ENCODE measurements at regions not wholly inside any gene's neighbourhood (a gene's known extent, or its start where the extent isn't known, plus 50 kb on each side); places are given as distances from the start of the nearest gene placed in this dataset.

- DNase-seq (ENCODE audit: insufficient read length, low spot score) (no peak), FAIRE-seq (no peak)
- TF ChIP-seq POLR2AphosphoS5 (IDR thresholded peaks at IDR 0.05; ENCODE audit: low read depth, low read length) (no peak), SPI1 (IDR thresholded peaks at IDR 0.05; ENCODE audit: low read depth, low read length) (no peak), TAF1 (IDR thresholded peaks at IDR 0.05; ENCODE audit: low read depth, low read length) (no peak), POU2F2 (IDR thresholded peaks at IDR 0.05; ENCODE audit: low read depth, low read length) (no peak), PAX5 (IDR thresholded peaks at IDR 0.05; ENCODE audit: insufficient read depth, low read length, severe bottlenecking) (no peak), POLR2A (IDR thresholded peaks at IDR 0.05; ENCODE audit: low read depth, low read length) (no peak)
These were observed 513.7 kb upstream of the PLXNA2 start for GRCh38 chr1:208757846-208758245.

GRCh38 chr1:208759255-208759654 lies 515.1 kb upstream of the PLXNA2 start:
- DNase-seq (ENCODE audit: insufficient read length, low spot score): no peak

DNA sequence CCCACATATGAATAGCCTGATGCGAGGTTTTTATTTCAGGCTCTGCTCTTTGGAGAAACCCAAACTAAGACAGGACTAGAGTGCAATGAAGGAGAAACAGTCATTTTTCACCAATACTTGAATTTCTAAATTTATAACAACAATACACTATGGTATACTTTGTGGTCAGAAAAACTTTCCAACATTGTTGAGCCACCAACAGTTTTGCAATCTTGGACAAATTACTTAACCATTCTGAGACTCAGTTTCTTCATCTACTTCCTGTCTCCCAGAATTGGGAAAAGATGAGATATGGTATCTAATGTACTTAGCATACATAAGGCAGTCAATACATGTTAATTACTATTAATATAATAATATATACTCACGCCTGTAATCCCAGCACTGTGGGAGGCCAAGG lies 519.8 kb upstream of the PLXNA2 start:
- TF ChIP-seq POU2F2 (IDR thresholded peaks at IDR 0.05; ENCODE audit: low read depth, low read length): no peak
- TF ChIP-seq SPI1 (IDR thresholded peaks at IDR 0.05; ENCODE audit: low read depth, low read length): no peak
- no peak for TF ChIP-seq PAX5 (IDR thresholded peaks at IDR 0.05; ENCODE audit: insufficient read depth, low read length, severe bottlenecking)
- TF ChIP-seq POLR2AphosphoS5 (IDR thresholded peaks at IDR 0.05; ENCODE audit: low read depth, low read length): no peak
- TF ChIP-seq TAF1 (IDR thresholded peaks at IDR 0.05; ENCODE audit: low read depth, low read length): no peak
- TF ChIP-seq POLR2A (IDR thresholded peaks at IDR 0.05; ENCODE audit: low read depth, low read length): no peak
- FAIRE-seq (no peak), DNase-seq (ENCODE audit: insufficient read length, low spot score) (no peak)

More at GRCh38 chr1:208759255-208759654, 515.1 kb upstream of the PLXNA2 start:
- FAIRE-seq: no peak
- no peak for TF ChIP-seq POLR2AphosphoS5 (IDR thresholded peaks at IDR 0.05; ENCODE audit: low read depth, low read length)
- TF ChIP-seq PAX5 (IDR thresholded peaks at IDR 0.05; ENCODE audit: insufficient read depth, low read length, severe bottlenecking): no peak
- no peak for TF ChIP-seq TAF1 (IDR thresholded peaks at IDR 0.05; ENCODE audit: low read depth, low read length)

GRCh38 chr1:208766832-208767231 lies 522.6 kb upstream of the PLXNA2 start:
- DNase-seq (ENCODE audit: insufficient read length, low spot score) (no peak), FAIRE-seq (no peak)
- TF ChIP-seq POLR2AphosphoS5 (IDR thresholded peaks at IDR 0.05; ENCODE audit: low read depth, low read length): no peak
- TF ChIP-seq POU2F2 (IDR thresholded peaks at IDR 0.05; ENCODE audit: low read depth, low read length): no peak
- no peak for TF ChIP-seq PAX5 (IDR thresholded peaks at IDR 0.05; ENCODE audit: insufficient read depth, low read length, severe bottlenecking)
- TF ChIP-seq SPI1 (IDR thresholded peaks at IDR 0.05; ENCODE audit: low read depth, low read length): no peak
- TF ChIP-seq TAF1 (IDR thresholded peaks at IDR 0.05; ENCODE audit: low read depth, low read length): no peak
- TF ChIP-seq POLR2A (IDR thresholded peaks at IDR 0.05; ENCODE audit: low read depth, low read length): no peak

GRCh38 chr1:208767816-208768215 lies 523.6 kb upstream of the PLXNA2 start:
- FAIRE-seq: no peak
- TF ChIP-seq POU2F2 (IDR thresholded peaks at IDR 0.05; ENCODE audit: low read depth, low read length) (no peak), SPI1 (IDR thresholded peaks at IDR 0.05; ENCODE audit: low read depth, low read length) (no peak), POLR2AphosphoS5 (IDR thresholded peaks at IDR 0.05; ENCODE audit: low read depth, low read length) (no peak)
- no peak for DNase-seq (ENCODE audit: insufficient read length, low spot score)

GRCh38 chr1:208772891-208773290 lies 528.7 kb upstream of the PLXNA2 start:
- DNase-seq (ENCODE audit: insufficient read length, low spot score) (no peak), FAIRE-seq (no peak)
- TF ChIP-seq POLR2AphosphoS5 (IDR thresholded peaks at IDR 0.05; ENCODE audit: low read depth, low read length) (no peak), TAF1 (IDR thresholded peaks at IDR 0.05; ENCODE audit: low read depth, low read length) (no peak), POU2F2 (IDR thresholded peaks at IDR 0.05; ENCODE audit: low read depth, low read length) (no peak), POLR2A (IDR thresholded peaks at IDR 0.05; ENCODE audit: low read depth, low read length) (no peak), SPI1 (IDR thresholded peaks at IDR 0.05; ENCODE audit: low read depth, low read length) (no peak), PAX5 (IDR thresholded peaks at IDR 0.05; ENCODE audit: insufficient read depth, low read length, severe bottlenecking) (no peak)

GRCh38 chr1:208775841-208776240 lies 531.7 kb upstream of the PLXNA2 start:
- TF ChIP-seq TAF1 (IDR thresholded peaks at IDR 0.05; ENCODE audit: low read depth, low read length): no peak
- TF ChIP-seq SPI1 (IDR thresholded peaks at IDR 0.05; ENCODE audit: low read depth, low read length): no peak
- no peak for TF ChIP-seq POU2F2 (IDR thresholded peaks at IDR 0.05; ENCODE audit: low read depth, low read length)
- no peak for TF ChIP-seq POLR2AphosphoS5 (IDR thresholded peaks at IDR 0.05; ENCODE audit: low read depth, low read length)
- FAIRE-seq: no peak
- DNase-seq (ENCODE audit: insufficient read length, low spot score): no peak

- FAIRE-seq (no peak), DNase-seq (ENCODE audit: insufficient read length, low spot score) (no peak)
- TF ChIP-seq POU2F2 (IDR thresholded peaks at IDR 0.05; ENCODE audit: low read depth, low read length): no peak
- TF ChIP-seq TAF1 (IDR thresholded peaks at IDR 0.05; ENCODE audit: low read depth, low read length): no peak
- no peak for TF ChIP-seq SPI1 (IDR thresholded peaks at IDR 0.05; ENCODE audit: low read depth, low read length)
- TF ChIP-seq POLR2A (IDR thresholded peaks at IDR 0.05; ENCODE audit: low read depth, low read length): no peak
- TF ChIP-seq POLR2AphosphoS5 (IDR thresholded peaks at IDR 0.05; ENCODE audit: low read depth, low read length): no peak
- TF ChIP-seq PAX5 (IDR thresholded peaks at IDR 0.05; ENCODE audit: insufficient read depth, low read length, severe bottlenecking): no peak
These were observed 534.2 kb upstream of the PLXNA2 start for GRCh38 chr1:208778417-208778816.

- DNase-seq (ENCODE audit: insufficient read length, low spot score) (no peak), FAIRE-seq (no peak)
- TF ChIP-seq PAX5 (IDR thresholded peaks at IDR 0.05; ENCODE audit: insufficient read depth, low read length, severe bottlenecking) (no peak), POU2F2 (IDR thresholded peaks at IDR 0.05; ENCODE audit: low read depth, low read length) (no peak), POLR2AphosphoS5 (IDR thresholded peaks at IDR 0.05; ENCODE audit: low read depth, low read length) (no peak), POLR2A (IDR thresholded peaks at IDR 0.05; ENCODE audit: low read depth, low read length) (no peak)
These were observed 537.3 kb upstream of the PLXNA2 start for GRCh38 chr1:208781391-208782045.

GRCh38 chr1:208782186-208782585 lies 538.0 kb upstream of the PLXNA2 start:
- FAIRE-seq (no peak), DNase-seq (ENCODE audit: insufficient read length, low spot score) (no peak)
- TF ChIP-seq TAF1 (IDR thresholded peaks at IDR 0.05; ENCODE audit: low read depth, low read length) (no peak), POLR2A (IDR thresholded peaks at IDR 0.05; ENCODE audit: low read depth, low read length) (no peak), POLR2AphosphoS5 (IDR thresholded peaks at IDR 0.05; ENCODE audit: low read depth, low read length) (no peak), POU2F2 (IDR thresholded peaks at IDR 0.05; ENCODE audit: low read depth, low read length) (no peak), PAX5 (IDR thresholded peaks at IDR 0.05; ENCODE audit: insufficient read depth, low read length, severe bottlenecking) (no peak), SPI1 (IDR thresholded peaks at IDR 0.05; ENCODE audit: low read depth, low read length) (no peak)

Data from GM12891 (cell line).